ENCODE measurements at regions not wholly inside any gene's neighbourhood (a gene's known extent, or its start where the extent isn't known, plus 50 kb on each side); places are given as distances from the start of the nearest gene placed in this dataset.
A peak's percentile ranks its signal among the peaks of the same experiment; 100 is the strongest.
"Not testable (repeated sequence)": the region's sequence is repeated elsewhere in the genome, so short reads cannot be mapped to it uniquely, and the experiment has no call there.

DNA sequence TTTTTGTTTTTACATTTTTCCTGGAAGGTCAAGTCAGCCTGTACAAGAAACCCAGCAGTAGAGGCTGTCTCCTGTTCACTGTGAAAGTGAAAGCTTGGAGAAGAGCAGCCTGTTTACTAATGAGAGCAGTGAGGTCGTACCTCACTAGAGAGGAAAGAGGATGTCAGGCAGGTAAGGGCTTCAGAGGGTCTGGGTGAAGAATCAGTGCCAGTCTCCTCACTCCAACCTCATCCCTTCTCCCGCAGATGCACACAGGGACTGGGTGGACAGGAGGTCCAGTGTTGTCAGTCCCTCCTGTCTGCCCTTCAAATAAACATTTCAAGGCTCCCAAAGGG lies 462.5 kb downstream of the KLF5 start:
- Histone ChIP-seq H3K4me3 (ENCODE audit: low read depth in 1 of 3, low read length in 3 of 3) (no peak overlapping the region), H3K9me3 (ENCODE audit: control insufficient read depth in 2 of 2, insufficient read depth in 1 of 2, low read depth in 1 of 2, low read length in 1 of 2) (no peaks in the 10 kb centered on the region), H3K36me3 (ENCODE audit: control insufficient read depth in 3 of 3, insufficient read depth in 2 of 3, low read depth in 1 of 3, low read length in 3 of 3) (no peaks in the 10 kb centered on the region), H3K27me3 (ENCODE audit: control insufficient read depth in 3 of 3, insufficient read depth in 3 of 3, low read length in 3 of 3) (no peaks in the 10 kb centered on the region), H3K27ac (ENCODE audit: low read depth in 1 of 3, low read length in 2 of 3) (no peak overlapping the region), H3K4me1 (ENCODE audit: control insufficient read depth in 3 of 3, insufficient read depth in 2 of 3, low read depth in 1 of 3, low read length in 2 of 3) (peaks cover 0 to 3% (median 0%) of the 10 kb centered on the region in 3 donors)
- DNase-seq: peak; percentile 39 to 77
- FAIRE-seq: no peak
- WGBS, 3 donors: 14 to 35% (median 14%) methylated on average over 2 of the region's 2 CpGs

DNA sequence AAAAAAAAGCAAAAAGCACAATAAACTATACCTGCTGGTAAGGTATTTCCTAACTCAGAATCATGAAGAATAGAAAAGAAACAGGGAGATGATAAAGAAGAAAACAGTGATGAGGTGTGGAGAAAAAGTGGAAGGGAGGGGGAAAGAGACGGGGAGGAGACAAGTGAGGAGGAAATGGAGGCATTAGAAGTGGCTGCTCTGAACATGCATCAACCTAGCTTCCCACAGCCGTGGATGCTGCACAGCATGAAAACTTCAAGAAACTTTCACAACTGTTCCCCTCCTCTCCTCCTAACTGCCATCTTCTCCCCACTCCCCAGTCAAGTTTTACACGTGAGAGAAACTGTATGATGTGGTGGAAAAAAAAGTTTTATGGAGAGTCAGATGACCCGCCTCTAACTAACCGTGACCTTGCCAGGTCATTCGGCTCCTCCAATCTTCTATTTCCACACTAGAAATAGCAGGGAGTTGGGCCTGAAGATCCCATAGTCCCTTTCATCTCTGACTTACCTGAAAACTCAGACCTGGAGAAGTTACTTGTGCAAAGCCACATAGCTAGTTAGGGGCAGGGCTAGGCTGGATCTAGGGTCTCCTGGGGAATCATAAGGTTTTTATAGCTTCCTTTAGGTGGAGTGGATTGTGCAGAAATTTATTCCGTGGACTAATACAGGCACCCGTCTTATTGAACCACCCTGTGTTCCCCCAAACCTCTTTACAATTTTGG lies 461.9 kb downstream of the KLF5 start:
- Histone ChIP-seq H3K9me3 (ENCODE audit: control insufficient read depth in 2 of 2, insufficient read depth in 1 of 2, low read depth in 1 of 2, low read length in 1 of 2) (no peaks in the 10 kb centered on the region), H3K27me3 (ENCODE audit: control insufficient read depth in 3 of 3, insufficient read depth in 3 of 3, low read length in 3 of 3) (no peaks in the 10 kb centered on the region), H3K36me3 (ENCODE audit: control insufficient read depth in 3 of 3, insufficient read depth in 2 of 3, low read depth in 1 of 3, low read length in 3 of 3) (no peaks in the 10 kb centered on the region), H3K4me3 (ENCODE audit: low read depth in 1 of 3, low read length in 3 of 3) (no peak overlapping the region), H3K27ac (ENCODE audit: low read depth in 1 of 3, low read length in 2 of 3) (no peak overlapping the region), H3K4me1 (ENCODE audit: control insufficient read depth in 3 of 3, insufficient read depth in 2 of 3, low read depth in 1 of 3, low read length in 2 of 3) (peaks cover 0 to 3% (median 0%) of the 10 kb centered on the region in 3 donors)
- no peak for FAIRE-seq
- DNase-seq: peak; percentile 20 to 27
- 45 to 60% (median 55%) methylated on average over 8 of the region's 8 CpGs for WGBS, 3 donors

DNA sequence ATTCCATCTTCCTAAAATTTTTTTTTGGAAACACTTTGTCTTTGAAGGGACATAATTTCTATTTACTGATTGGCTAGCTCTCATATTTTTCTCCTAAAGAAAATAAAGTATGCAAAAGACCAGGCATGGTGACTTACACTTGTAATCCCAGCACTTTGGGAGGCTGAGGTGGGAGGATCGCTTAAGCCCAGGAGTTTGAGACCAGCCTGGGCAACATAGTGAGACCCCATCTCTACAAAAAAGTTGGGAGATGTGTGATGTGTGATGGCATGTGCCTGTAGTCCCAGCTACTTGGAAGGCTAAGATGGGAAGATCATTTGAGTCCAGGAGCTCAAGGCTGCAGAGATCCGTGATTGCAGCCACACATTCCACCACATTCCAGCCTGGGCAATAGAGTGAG lies 461.3 kb downstream of the KLF5 start:
- H3K9me3 ChIP-seq (ENCODE audit: control insufficient read depth in 2 of 2, insufficient read depth in 1 of 2, low read depth in 1 of 2, low read length in 1 of 2); H3K4me1 ChIP-seq (ENCODE audit: control insufficient read depth in 3 of 3, insufficient read depth in 2 of 3, low read depth in 1 of 3, low read length in 2 of 3); H3K4me3 ChIP-seq (ENCODE audit: low read depth in 1 of 3, low read length in 3 of 3); H3K27ac ChIP-seq (ENCODE audit: low read depth in 1 of 3, low read length in 2 of 3); H3K27me3 ChIP-seq (ENCODE audit: control insufficient read depth in 3 of 3, insufficient read depth in 3 of 3, low read length in 3 of 3); H3K36me3 ChIP-seq (ENCODE audit: control insufficient read depth in 3 of 3, insufficient read depth in 2 of 3, low read depth in 1 of 3, low read length in 3 of 3); FAIRE-seq; DNase-seq: not testable (repeated sequence)
- WGBS, 3 donors: 74 to 83% (median 83%) methylated on average over 2 of the region's 2 CpGs

DNA sequence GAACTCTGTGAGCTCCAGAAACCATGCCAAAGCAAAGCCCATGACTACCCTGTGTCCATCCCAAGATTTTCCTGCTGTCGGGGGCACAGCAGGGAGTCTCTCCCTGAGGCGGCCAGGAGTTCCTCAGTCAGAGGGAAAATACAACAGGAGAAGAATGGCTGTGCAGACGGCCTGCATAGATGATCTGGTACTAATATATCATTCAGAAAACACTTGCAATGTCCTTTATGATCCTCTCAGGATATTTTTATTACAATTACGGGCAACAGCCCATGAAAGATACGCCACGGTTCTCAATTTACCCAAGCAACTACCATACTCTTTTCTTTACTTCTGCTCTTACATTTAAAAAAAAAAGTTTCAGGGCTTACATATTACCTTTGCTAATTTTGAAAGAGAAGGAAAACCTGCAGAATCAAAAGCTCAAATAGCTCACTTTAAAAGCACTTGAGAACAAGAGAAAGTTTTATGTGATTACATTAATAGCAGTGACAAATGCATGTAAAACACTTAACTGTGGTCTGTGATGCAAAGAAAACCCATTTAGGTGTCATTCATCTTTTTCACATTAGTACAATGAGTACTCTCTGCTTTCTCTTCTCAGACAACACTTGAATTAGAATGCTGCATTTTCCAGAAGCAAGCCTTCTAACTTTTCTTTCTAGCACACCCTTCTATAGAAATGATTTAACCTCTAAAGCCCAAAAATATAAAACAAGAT lies 460.8 kb downstream of the KLF5 start:
- FAIRE-seq: no peak
- H3K27ac ChIP-seq (ENCODE audit: low read depth in 1 of 3, low read length in 2 of 3): no peak overlapping the region
- 88 to 97% (median 89%) methylated on average over 6 of the region's 6 CpGs for WGBS, 3 donors
- no peak overlapping the region for H3K4me3 ChIP-seq (ENCODE audit: low read depth in 1 of 3, low read length in 3 of 3)
- H3K9me3 ChIP-seq (ENCODE audit: control insufficient read depth in 2 of 2, insufficient read depth in 1 of 2, low read depth in 1 of 2, low read length in 1 of 2): no peaks in the 10 kb centered on the region
- no peaks in the 10 kb centered on the region for H3K27me3 ChIP-seq (ENCODE audit: control insufficient read depth in 3 of 3, insufficient read depth in 3 of 3, low read length in 3 of 3)
- DNase-seq: no peak
- no peaks in the 10 kb centered on the region for H3K36me3 ChIP-seq (ENCODE audit: control insufficient read depth in 3 of 3, insufficient read depth in 2 of 3, low read depth in 1 of 3, low read length in 3 of 3)
- H3K4me1 ChIP-seq (ENCODE audit: control insufficient read depth in 3 of 3, insufficient read depth in 2 of 3, low read depth in 1 of 3, low read length in 2 of 3): peaks cover 0 to 3% (median 0%) of the 10 kb centered on the region in 3 donors

DNA sequence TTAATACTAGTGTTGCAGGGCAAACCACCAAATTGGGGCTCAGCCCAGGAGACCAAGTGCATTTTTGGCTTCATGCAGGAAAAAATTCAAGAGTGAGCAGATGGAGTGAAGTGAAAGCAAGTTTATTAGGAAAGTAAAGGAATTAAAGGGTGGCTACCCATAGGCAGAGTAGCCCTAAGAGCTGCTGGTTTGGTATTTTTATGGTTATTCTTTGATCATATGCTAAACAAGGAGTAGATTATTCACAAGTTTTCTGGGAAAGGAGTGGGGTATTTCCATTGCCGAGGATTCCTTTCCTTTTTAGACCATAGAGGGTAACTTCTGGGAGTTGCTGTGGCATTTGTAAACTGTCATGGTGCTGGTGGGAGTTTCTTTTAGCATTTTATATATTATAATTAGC lies 459.0 kb downstream of the KLF5 start:
- FAIRE-seq (no peak), DNase-seq (no peak)
- H3K9me3 ChIP-seq (ENCODE audit: control insufficient read depth in 2 of 2, insufficient read depth in 1 of 2, low read depth in 1 of 2, low read length in 1 of 2): no peaks in the 10 kb centered on the region
- no peak overlapping the region for H3K4me3 ChIP-seq (ENCODE audit: low read depth in 1 of 3, low read length in 3 of 3)
- H3K27ac ChIP-seq (ENCODE audit: low read depth in 1 of 3, low read length in 2 of 3): no peak overlapping the region
- no peaks in the 10 kb centered on the region for H3K27me3 ChIP-seq (ENCODE audit: control insufficient read depth in 3 of 3, insufficient read depth in 3 of 3, low read length in 3 of 3)
- peaks cover 0 to 3% (median 0%) of the 10 kb centered on the region in 3 donors for H3K4me1 ChIP-seq (ENCODE audit: control insufficient read depth in 3 of 3, insufficient read depth in 2 of 3, low read depth in 1 of 3, low read length in 2 of 3)
- WGBS, 3 donors: 74 to 94% (median 78%) methylated on average over 1 of the region's 1 CpG
- no peaks in the 10 kb centered on the region for H3K36me3 ChIP-seq (ENCODE audit: control insufficient read depth in 3 of 3, insufficient read depth in 2 of 3, low read depth in 1 of 3, low read length in 3 of 3)

DNA sequence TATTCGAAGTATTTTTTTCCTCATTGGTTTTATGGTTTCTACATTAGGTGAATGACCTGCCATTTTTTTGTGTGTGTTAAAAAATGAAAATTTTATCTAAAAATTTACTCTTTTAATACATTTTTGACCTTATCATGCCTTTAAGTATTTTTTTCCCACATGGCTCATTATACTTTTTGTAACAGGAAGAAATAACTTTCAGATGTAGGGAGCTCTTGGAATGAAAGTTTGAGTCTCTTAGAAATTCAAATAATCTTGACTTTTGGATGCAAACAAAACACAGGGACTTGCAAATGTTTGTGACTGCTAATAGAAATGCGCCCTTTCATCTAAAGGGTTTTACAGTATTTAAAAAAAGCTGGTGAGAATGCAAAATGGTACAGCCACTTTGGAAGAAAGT lies 457.9 kb downstream of the KLF5 start:
- Histone ChIP-seq H3K4me1 (ENCODE audit: control insufficient read depth in 3 of 3, insufficient read depth in 2 of 3, low read depth in 1 of 3, low read length in 2 of 3) (peaks cover 0 to 3% (median 0%) of the 10 kb centered on the region in 3 donors), H3K4me3 (ENCODE audit: low read depth in 1 of 3, low read length in 3 of 3) (no peak overlapping the region), H3K36me3 (ENCODE audit: control insufficient read depth in 3 of 3, insufficient read depth in 2 of 3, low read depth in 1 of 3, low read length in 3 of 3) (no peaks in the 10 kb centered on the region), H3K27me3 (ENCODE audit: control insufficient read depth in 3 of 3, insufficient read depth in 3 of 3, low read length in 3 of 3) (no peaks in the 10 kb centered on the region), H3K9me3 (ENCODE audit: control insufficient read depth in 2 of 2, insufficient read depth in 1 of 2, low read depth in 1 of 2, low read length in 1 of 2) (no peaks in the 10 kb centered on the region), H3K27ac (ENCODE audit: low read depth in 1 of 3, low read length in 2 of 3) (no peak overlapping the region)
- 85 to 93% (median 88%) methylated on average over 2 of the region's 2 CpGs for WGBS, 3 donors
- no peak for DNase-seq
- FAIRE-seq: no peak

DNA sequence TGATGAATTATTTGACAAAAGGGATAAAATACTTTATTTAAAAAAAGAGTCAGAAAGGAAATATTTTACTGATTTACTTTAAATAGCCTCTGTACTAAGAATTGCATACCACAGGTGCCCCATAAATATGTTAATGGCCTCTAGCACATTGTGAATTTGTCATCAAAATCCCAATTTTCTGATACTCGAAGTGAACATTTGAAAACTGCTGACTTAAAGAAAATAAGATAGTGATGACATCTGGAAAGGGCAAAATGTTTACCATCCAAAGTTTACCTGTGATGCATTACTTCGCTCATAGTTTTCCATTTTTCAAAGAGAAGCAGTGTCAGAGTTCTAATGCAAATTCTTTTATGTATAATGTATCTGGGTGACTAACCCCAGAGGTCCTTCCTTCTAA lies 455.4 kb downstream of the KLF5 start:
- no peak for FAIRE-seq

DNA sequence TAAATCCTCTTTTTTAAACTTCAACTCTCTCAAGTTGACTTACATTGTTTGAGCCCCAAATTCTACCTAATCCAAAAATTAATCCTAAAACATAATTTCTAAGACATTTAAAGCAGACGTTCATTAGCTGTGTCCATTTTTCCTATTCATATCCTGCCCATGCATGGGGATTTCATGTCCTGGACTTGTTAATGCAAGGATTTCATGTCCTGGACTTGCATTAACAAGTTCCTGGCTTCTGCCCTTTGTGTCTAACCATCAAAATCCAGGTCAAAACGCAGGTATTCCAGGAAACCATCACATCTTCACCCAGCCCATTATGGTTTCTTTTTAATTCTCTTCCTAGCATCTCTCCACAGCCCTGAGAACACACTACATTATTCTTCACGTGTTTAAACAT lies 454.9 kb downstream of the KLF5 start:
- 74 to 87% (median 80%) methylated on average over 3 of the region's 3 CpGs for WGBS, 3 donors
- H3K36me3 ChIP-seq (ENCODE audit: control insufficient read depth in 3 of 3, insufficient read depth in 2 of 3, low read depth in 1 of 3, low read length in 3 of 3): no peaks in the 10 kb centered on the region
- no peak overlapping the region for H3K4me3 ChIP-seq (ENCODE audit: low read depth in 1 of 3, low read length in 3 of 3)
- no peak overlapping the region for H3K27ac ChIP-seq (ENCODE audit: low read depth in 1 of 3, low read length in 2 of 3)
- DNase-seq (no peak), FAIRE-seq (no peak)
- H3K9me3 ChIP-seq (ENCODE audit: control insufficient read depth in 2 of 2, insufficient read depth in 1 of 2, low read depth in 1 of 2, low read length in 1 of 2): no peaks in the 10 kb centered on the region
- no peaks in the 10 kb centered on the region for H3K4me1 ChIP-seq (ENCODE audit: control insufficient read depth in 3 of 3, insufficient read depth in 2 of 3, low read depth in 1 of 3, low read length in 2 of 3)
- H3K27me3 ChIP-seq (ENCODE audit: control insufficient read depth in 3 of 3, insufficient read depth in 3 of 3, low read length in 3 of 3): no peaks in the 10 kb centered on the region

More for the DNA sequence above, 455.4 kb downstream of the KLF5 start:
- Histone ChIP-seq H3K9me3 (ENCODE audit: control insufficient read depth in 2 of 2, insufficient read depth in 1 of 2, low read depth in 1 of 2, low read length in 1 of 2) (no peaks in the 10 kb centered on the region), H3K27ac (ENCODE audit: low read depth in 1 of 3, low read length in 2 of 3) (no peak overlapping the region), H3K4me1 (ENCODE audit: control insufficient read depth in 3 of 3, insufficient read depth in 2 of 3, low read depth in 1 of 3, low read length in 2 of 3) (no peaks in the 10 kb centered on the region), H3K36me3 (ENCODE audit: control insufficient read depth in 3 of 3, insufficient read depth in 2 of 3, low read depth in 1 of 3, low read length in 3 of 3) (no peaks in the 10 kb centered on the region), H3K27me3 (ENCODE audit: control insufficient read depth in 3 of 3, insufficient read depth in 3 of 3, low read length in 3 of 3) (no peaks in the 10 kb centered on the region), H3K4me3 (ENCODE audit: low read depth in 1 of 3, low read length in 3 of 3) (no peak overlapping the region)
- 80 to 88% (median 85%) methylated on average over 2 of the region's 2 CpGs for WGBS, 3 donors
- no peak for DNase-seq

Measured in small intestine (tissue), 7 donors.